Fibroblast of peridontal ligament (primary cell): ENCODE measurements at regions not wholly inside any gene's neighbourhood (a gene's known extent, or its start where the extent isn't known, plus 50 kb on each side); places are given as distances from the start of the nearest gene placed in this dataset.

Experiments
- DNase-seq: peaks from one replicate; pipeline ENCODE4 v3.0.0-alpha.2; 2010; ENCODE audit errors: extremely low read depth

DNA sequence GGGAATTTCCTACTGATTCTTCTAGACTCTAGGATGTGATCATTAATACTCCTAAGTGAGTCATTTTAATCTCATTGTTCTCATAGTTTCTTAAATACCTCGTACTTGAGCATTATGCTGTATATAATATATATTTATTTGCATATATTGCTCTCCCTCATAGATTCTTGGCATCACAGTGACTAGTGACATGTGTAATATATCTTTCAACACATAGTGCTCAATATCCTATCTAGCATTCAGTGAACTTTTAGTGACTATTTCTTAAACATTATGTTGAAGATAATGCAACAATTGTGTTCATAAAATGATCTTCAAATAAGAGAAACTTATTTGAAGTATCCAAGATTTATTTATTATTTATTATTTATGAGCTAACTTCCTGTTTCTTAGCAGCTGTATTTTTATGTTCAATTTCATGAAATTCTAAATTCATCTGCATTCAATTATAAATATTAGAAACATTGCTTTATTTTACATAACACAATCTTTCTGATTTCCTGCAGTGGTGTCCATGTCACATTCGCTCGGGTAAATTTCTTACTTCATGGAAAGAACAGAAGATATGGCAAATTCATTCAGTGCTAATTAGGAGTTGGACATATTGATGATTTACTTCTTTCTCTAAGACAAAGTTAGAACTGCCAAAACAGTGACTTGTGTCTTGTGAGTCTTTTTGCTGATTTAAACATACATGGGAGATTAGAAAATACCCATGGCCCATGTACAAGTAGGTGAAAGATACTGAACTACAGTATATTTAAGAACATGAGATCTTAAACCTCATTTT lies 1095.5 kb upstream of the IGFBP7 start:
- DNase-seq, result no peak

DNA sequence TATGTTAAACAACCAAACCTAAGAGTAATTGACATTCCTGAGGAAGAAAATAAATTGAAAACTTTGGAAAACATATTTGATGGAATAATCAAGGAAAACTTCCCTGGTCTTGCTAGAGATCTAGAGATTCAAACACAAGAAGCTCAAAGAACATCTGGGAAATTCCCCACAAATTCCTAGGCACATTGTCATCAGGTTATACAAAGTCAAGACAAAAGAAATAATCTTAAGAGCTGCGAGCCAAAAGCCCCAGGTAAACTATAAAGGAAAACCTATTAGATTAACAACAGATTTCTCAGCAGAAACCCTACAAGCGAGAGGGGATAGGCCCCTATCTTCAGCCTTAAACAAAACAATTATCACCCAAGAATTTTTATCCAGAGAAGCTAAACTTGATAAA lies 1082.0 kb upstream of the IGFBP7 start:
- no peak for DNase-seq

DNA sequence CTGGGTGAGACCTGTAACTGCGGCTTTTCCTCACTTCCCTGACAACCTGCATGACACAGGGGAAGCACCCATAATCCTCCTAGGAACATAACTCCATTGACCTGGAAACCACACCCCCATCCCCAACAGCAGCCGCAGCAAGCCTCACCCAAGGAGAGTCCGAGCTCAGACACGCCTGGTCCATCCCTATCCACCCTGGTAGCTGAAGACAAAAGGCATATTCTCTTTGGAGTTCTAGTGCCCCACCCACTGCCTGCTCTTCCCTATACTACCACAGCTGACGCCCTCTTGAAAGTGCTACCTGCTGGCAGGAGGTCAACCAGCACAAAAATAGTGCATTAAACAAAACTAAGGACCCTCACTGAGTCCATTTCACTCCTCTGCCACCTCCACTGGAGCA lies 1080.9 kb upstream of the IGFBP7 start:
- no peak for DNase-seq

DNA sequence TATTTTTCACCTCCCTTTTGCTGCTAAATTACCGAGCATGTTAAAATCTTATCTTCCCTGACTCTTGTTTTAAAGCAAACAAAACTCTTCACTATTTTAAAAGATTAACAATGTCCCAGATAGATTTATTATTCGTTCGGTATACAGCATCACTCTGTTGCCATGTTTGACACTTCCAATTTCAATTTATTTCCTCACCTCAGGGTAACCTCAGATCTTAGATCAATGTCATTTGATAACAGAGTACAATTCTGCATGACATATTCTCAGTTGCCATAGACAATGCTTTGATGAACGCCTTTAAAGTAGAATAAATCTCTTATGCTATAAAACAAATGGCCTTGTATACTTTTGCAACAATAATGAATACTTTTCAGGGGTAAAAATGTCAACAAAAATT lies 1078.1 kb upstream of the IGFBP7 start:
- no peak for DNase-seq

DNA sequence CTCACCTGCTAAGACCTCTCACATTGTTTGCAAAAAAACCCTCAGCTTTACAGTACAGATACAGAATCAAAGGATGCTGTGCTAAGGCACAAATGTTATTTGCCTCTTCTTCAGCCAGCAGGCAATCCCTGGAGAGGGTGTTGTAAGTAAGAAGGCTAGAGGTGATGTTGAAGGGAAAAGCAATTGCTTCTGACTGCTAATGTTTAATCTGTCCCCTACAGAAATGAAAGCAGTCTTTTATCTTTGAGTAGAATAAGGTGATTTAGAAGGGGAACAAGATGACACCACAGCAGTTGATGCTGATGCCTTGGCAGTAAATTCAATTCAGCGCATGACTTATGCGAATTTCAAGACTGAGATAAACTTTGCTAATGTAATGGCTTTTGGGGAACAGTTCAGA lies 1064.8 kb upstream of the IGFBP7 start:
- DNase-seq, result no peak

DNA sequence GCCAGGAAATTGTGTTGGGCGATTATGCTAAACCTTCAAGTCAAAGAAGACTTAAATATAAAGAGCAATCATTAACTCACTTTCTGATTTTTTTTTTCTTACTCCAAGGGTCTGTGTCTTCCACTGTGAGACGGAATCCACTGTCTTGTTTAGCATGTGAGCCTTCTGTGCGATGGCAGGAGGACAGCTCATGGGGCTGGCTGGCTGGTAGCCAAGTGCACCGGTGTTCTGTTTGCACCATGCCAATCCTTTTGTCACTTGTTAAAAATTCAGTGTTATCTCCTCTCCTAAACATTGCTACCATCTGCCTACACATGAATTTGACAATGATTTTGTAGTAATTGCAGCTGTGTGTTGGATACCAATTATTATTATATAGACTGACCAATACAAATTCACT lies 1056.3 kb upstream of the IGFBP7 start:
- DNase-seq, result no peak

DNA sequence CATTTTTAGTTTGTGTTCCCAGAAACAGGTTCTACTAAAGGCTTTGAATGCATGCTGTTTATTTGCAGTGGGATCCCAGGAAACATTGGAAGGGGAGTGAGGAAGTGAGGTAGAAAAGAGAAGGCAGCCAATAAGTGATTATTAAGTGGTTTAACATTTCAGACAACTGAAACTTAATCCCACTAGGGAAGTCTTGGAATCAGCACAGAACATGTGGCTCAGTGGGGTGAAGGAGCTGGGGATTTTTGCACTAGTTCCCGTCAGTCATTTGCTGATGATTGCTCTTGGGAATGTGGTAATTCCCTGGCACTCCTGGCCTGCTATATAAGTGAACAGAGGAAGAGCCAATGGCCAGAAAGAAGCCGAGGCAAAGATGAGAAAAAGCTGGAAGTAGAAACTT lies 1053.0 kb upstream of the IGFBP7 start:
- DNase-seq, result no peak

DNA sequence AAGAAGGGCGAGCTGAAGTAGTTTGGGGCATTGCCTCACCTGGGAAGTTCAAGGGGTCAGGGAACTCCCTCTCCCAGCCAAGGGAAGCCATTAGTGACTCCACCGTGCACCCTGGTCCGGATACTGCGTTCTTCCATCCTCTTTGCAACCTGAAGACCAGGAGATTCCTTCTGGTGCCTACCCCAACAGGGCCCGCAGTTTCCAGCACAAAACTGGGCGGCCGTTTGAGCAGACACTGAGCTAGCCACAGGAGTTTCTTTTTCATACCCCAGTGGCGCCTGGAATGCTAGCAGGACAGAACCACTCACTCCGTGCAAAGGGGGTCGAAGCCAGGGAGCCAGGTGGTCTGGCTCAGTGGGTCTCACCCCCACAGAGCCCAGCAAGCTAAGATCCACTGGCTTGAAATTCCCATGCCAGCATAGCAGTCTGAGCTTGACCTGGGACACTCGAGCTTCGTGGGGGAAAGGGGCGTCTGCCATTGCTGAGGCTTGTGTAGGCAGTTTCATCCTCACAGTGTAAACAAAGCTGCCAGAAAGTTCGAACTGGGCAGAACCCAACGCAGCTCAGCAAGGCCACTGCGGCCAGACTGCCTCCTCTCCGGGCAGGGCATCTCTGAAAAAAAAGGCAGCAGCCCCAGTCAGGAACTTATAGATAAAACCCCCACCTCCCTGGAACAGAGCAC lies 1039.4 kb upstream of the IGFBP7 start:
- DNase-seq, result no peak

DNA sequence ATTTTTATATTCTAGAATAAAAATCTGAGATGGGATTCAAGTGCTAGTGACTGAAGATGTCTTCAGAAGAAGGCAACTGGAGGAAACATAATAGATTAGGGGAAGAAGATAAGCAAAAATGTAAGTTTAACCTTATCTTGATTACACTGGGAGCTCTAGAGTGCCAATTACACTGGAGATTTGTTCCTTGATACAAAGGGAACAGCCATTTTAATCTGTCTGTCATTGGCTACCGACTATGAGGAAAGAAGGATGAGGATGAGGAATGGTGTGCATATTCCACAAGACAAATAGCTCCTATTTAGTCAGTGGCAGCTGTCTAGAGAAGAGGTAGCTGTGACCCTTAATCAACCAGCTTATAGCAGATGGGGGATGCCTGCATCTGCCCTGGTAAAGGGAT lies 1034.5 kb upstream of the IGFBP7 start:
- no peak for DNase-seq

DNA sequence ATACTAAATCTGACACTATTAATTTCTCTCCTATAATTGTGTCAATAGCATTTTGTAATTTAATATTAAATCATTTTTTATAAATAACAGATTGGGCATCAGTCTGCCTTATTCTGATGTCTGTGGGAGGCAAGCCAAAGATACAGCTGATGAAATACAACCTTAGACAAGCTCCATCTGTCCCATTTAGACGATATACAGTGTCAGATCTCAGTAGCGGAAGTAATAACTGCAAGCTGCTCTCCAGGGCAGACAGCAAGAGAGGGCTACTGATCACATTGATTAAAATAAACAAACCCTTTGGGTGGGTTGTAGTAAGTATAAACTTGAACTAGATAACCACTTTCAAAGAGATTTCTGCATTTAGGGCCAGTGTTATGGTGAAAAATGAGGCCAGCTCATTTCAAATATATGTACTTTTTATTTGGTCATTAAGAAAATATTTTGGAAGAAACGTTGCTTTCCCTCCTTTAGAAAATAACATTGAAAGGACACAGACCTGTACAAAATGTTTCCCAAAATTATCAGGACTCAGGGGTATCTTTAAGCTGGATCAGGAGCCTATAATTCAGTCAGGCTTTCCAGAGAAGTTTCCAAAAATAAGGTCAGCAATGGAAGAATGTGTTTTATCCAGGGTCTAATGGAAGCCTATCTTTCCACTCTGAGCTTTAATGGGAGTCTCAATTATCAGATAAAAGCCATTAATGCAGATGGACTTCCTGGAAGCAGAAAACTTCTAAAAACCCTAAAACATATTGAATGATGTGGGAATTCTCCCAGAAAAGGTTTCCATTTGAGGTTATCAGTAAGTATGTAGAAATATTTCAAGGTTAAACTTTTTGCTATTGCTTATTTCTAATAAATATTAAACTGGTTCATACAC lies 1028.8 kb upstream of the IGFBP7 start:
- DNase-seq, result no peak

DNA sequence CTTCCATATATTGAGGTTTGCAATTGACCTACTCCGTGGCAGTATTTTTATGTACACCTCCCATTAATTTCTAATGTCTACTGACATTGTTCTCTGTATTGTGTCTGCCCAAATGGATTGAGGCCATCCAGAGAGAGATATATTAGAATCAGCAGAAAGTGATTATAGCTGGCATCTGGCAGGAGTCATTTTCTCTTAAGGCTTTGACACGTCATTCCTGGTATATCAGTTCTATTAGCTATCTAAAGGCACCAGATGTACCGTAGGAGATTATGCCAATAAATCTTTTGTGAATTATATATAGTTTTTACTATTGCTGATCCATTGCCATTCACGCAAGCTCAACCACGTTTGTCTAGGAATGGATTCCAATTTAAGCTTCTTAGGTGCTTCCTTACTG lies 1026.4 kb upstream of the IGFBP7 start:
- no peak for DNase-seq

DNA sequence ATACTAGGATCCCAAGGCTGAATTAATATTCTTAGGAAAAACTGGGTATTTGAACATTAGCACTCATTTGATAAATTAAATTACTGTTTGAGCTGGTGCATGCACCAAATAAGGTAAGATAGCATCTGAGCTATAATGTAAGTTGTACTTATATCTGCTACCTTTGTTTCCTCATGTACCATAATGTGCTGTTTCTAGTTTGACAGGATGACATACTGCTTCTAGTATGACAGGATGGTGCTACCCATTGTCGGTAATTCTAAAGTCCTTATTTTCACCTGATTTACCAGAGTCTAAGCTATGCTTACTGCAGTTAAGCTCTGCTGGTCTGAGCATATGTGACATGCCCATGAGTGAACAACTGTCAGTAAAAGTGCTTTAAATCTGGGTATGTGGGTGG lies 1017.5 kb upstream of the IGFBP7 start:
- no peak for DNase-seq

DNA sequence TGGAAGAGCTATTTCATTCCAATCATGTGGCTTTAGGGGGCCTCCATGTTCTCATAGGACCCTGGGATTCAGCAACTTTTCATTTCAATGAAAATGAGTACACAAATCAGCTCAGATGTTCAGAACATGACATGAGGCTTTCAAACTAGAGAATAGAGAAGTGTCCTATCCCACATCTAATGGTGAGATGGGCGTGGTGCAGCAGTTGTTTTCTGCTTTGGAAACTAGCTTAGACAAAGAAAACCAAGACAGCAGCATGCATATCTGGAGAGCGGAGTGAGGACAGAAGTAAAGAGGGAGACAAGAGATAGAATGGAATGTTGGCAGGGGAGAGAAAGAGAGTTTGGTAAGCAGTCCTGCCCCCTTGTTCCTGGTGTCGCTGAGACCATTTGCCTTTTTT lies 1009.1 kb upstream of the IGFBP7 start:
- DNase-seq, result no peak

DNA sequence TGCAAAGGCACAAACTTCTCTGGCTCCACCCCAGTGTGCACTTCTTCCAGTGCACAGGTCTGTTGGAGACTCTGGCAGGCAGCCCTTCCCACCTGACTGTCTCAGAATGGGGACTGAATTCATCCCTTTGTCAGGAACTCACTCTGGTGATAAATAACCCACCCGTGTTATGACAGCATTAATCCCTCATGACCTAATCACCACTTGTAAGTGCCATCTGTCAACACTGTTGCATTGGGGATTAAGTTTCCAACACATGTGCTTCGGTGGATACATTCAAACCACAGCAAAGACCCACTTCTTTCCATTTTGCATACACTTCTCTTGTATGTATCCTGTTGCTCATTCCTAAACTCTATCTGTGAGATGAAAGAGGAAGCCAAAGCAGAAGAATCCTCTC lies 1002.9 kb upstream of the IGFBP7 start:
- DNase-seq, result no peak

DNA sequence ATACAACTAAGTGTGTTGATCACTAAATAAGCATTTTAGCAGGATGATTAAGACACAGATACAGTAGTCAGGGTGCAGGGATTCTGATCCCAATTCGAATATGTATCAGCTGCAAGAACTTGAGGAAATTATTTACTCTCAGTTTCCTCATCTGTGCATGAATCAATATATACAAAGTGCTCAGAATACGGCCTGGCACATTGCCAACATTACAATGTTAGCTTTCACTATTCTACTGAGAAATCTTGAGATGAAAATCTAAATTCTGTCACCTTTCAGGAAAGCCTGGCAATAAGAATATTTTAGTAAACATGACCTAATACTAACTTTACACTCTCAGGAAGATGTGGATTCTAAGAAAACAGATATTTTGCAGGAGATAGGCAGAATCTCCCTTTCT lies 1001.6 kb upstream of the IGFBP7 start:
- no peak for DNase-seq

DNA sequence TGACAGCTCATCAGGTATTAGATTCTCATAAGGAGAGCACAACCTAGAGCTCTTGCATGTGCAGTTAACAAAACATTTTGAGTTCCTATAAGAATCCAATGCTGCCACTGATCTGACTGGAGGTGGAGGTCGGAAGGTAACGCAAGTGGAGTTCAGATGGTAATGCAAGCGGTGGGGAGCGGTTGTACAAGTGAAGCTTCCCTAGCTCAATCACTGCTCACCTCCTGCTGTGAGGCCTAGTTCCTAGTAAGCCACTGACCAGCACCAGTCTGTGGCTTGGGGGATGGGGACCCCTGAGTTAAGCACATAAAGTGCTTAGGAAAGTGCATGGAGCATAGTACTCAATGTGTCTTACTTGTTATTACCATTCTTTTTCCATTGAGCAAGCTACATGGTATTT lies 983.2 kb upstream of the IGFBP7 start:
- no peak for DNase-seq

DNA sequence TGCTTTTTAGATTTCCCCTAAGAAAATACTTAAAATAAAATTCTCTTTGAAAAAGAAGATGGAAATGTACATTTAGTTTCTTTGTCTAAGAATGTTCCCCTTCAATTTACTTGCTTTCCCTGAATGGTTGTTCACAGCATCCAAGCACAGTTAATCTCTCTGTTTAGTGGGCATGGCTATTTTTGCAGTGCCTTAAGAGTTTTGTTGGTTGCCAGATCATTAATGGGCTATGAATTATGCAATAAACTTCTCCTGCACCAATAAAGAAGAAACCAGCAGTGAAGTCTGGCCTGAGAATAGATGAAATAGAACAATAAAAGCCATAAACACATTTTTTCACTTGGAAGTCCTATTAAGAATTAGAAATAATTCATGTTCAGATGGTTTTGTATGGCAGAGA lies 980.4 kb upstream of the IGFBP7 start:
- no peak for DNase-seq

DNA sequence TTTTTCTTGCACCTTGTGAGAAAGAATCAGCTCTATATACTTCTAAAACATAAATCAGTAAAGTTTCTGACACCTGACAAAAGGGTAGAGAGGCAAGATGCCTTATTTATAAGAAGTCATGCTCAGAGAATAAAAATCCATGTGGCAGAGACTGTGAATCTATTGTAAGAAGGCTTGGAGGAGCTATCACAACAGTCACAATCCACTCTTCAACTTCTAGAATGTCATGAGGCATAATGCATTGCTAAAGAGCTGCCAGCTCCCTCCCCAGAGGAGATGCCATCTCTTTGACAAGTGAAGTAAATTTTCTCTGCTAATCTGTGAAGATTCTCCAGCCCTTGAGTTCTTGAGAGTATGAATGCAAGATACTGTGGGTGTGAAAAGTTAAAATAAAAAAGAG lies 971.2 kb upstream of the IGFBP7 start:
- DNase-seq, result no peak

DNA sequence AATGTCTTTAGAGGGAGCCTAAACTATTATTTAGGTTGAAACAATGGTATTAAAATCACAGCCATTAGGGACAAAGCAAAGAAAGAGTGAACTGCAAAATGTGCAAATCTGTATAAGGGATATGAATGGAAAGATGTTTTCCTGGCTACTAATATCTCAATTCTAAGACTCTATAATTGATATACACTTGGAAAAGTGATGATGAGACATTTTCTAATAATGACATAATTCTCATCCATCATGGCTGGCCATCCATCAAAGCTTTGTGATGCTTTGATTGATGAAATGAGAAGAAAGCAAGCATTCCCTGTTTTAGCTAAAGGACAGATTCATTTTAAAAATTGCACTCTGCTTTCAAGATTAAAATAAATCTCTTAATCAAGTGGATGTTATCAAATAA lies 965.5 kb upstream of the IGFBP7 start:
- no peak for DNase-seq

DNA sequence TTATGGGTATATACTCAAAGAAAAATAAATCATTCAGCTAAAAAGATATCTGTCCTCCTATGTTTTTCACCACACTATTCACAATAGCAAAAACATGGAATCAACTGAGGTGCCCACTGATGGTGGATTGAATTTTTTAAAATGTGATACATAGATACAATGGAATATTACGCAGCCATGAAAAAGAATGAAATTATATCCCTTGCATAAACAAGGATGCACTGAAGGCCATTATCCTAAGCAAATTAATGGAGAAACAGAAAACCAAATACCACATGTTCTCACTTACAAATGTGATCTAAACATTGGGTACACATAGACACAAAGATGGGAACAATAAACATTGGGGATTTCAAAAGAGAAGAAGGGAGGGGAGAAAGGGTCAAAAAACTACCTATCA lies 964.2 kb upstream of the IGFBP7 start:
- DNase-seq, result no peak

DNA sequence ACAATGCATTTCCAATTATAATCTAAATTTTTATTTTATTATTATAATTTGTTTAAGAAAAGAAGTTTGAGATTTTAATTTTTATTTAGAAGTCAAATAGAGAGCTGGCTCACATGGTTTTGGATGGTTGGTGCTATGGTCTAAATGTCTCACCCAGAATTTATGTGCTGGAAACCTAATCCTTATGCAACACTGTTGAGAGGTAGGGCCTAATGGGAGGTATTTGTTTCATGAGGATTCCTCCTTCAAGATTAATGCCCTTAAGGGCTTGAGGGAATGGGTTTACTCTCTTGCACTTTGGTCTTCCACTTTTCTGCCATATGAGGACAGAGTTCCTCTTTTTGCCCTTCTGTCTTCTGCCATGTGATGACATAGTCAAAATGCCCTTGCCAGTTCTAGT lies 960.5 kb upstream of the IGFBP7 start:
- DNase-seq, result no peak

DNA sequence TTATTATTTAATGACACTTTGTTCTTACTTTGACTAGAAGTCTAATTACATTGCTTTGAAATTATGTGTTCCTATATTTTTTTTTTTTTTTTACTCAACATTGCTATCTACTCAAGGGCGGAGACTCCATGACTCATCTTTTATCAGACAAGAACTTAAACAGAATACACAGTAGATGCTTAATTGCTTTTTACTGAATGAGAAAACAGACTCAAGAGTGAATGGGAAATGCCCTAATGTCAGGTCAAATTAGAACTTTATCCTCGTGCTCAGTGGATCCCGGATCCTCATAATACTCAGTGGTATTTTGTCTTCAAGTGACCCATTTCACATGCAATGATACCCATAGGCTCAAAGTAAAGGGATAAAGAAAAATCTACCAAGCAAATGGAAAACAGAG lies 954.5 kb upstream of the IGFBP7 start:
- no peak for DNase-seq
